SJCRH30 (cell line): ENCODE measurements at regions not wholly inside any gene's neighbourhood (a gene's known extent, or its start where the extent isn't known, plus 50 kb on each side); places are given as distances from the start of the nearest gene placed in this dataset.
"Not testable (repeated sequence)": the region's sequence is repeated elsewhere in the genome, so short reads cannot be mapped to it uniquely, and the experiment has no call there.

ENCODE experiments used
- DNase-seq, 2 experiments: peaks; one replicate each; pipeline ENCODE4 v3.0.0-alpha.2; 2015 to 2020
- H3K27ac ChIP-seq: fragments of 250-450 bp; sonication (Bioruptor Pico); 2 replicates; pipeline ENCODE4 v1.5.1; 2020; ENCODE audit warnings: mild to moderate bottlenecking, moderate library complexity
- H3K27me3 ChIP-seq: fragments of 250-450 bp; sonication (Bioruptor Pico); 2 replicates; pipeline ENCODE4 v1.5.1; 2020; ENCODE audit warnings: mild to moderate bottlenecking, moderate library complexity
- H3K36me3 ChIP-seq: fragments of 250-450 bp; sonication (Bioruptor Pico); 2 replicates; pipeline ENCODE4 v1.5.1; 2020; ENCODE audit warnings: mild to moderate bottlenecking, moderate library complexity
- H3K4me1 ChIP-seq: fragments of 250-450 bp; sonication (Bioruptor Pico); 2 replicates; pipeline ENCODE4 v1.5.1; 2020; ENCODE audit warnings: mild to moderate bottlenecking, moderate library complexity
- H3K4me3 ChIP-seq: fragments of 250-450 bp; sonication (Bioruptor Pico); 2 replicates; pipeline ENCODE4 v1.5.1; 2020; ENCODE audit warnings: mild to moderate bottlenecking, moderate library complexity
- H3K9me3 ChIP-seq: fragments of 250-450 bp; sonication (Bioruptor Pico); replicated peaks from 2 replicates; pipeline ENCODE4 v1.5.1; 2020; ENCODE audit warnings: mild to moderate bottlenecking, moderate library complexity

GRCh38 chr5:12576953-12577352 is 672.7 kb upstream of the CTNND2 start:
- not testable (repeated sequence) for DNase-seq, H3K9me3 ChIP-seq, H3K36me3 ChIP-seq, H3K4me1 ChIP-seq, H3K27me3 ChIP-seq, H3K4me3 ChIP-seq, H3K27ac ChIP-seq

- DNase-seq, H3K27me3 ChIP-seq, H3K4me1 ChIP-seq, H3K27ac ChIP-seq, H3K4me3 ChIP-seq, H3K36me3 ChIP-seq, H3K9me3 ChIP-seq: not testable (repeated sequence)
Measured at GRCh38 chr5:12574298-12575093, 670.2 kb upstream of the CTNND2 start.

- H3K27me3 ChIP-seq, H3K4me1 ChIP-seq, DNase-seq, H3K36me3 ChIP-seq, H3K9me3 ChIP-seq, H3K4me3 ChIP-seq, H3K27ac ChIP-seq: not testable (repeated sequence)
Measured at GRCh38 chr5:12573916-12574297, 669.7 kb upstream of the CTNND2 start.

GRCh38 chr5:12570688-12571087 is 666.4 kb upstream of the CTNND2 start:
- no peak for DNase-seq
- no peak overlapping the region for H3K27ac ChIP-seq
- no peaks in the 10 kb centered on the region for H3K36me3 ChIP-seq
- no peak overlapping the region for H3K4me3 ChIP-seq
- H3K4me1 ChIP-seq = no peaks in the 10 kb centered on the region
- H3K27me3 ChIP-seq = no peaks in the 10 kb centered on the region
- no peaks in the 10 kb centered on the region for H3K9me3 ChIP-seq

- H3K27me3 ChIP-seq = no peaks in the 10 kb centered on the region
Measured at GRCh38 chr5:12566441-12566840, 662.2 kb upstream of the CTNND2 start.

GRCh38 chr5:12557012-12557411 is 652.8 kb upstream of the CTNND2 start:
- H3K4me3 ChIP-seq = no peak overlapping the region
- no peak for DNase-seq
- no peaks in the 10 kb centered on the region for H3K27me3 ChIP-seq

More at GRCh38 chr5:12566441-12566840, 662.2 kb upstream of the CTNND2 start:
- Histone ChIP-seq H3K4me3 (no peak overlapping the region), H3K27ac (no peak overlapping the region), H3K9me3 (no peaks in the 10 kb centered on the region), H3K36me3 (no peaks in the 10 kb centered on the region), H3K4me1 (no peaks in the 10 kb centered on the region)
- no peak for DNase-seq

GRCh38 chr5:12526113-12526512 is 621.9 kb upstream of the CTNND2 start:
- no peak for DNase-seq
- H3K27ac ChIP-seq = no peak overlapping the region
- H3K36me3 ChIP-seq = no peaks in the 10 kb centered on the region
- H3K9me3 ChIP-seq = no peaks in the 10 kb centered on the region
- no peak overlapping the region for H3K4me3 ChIP-seq
- no peaks in the 10 kb centered on the region for H3K4me1 ChIP-seq
- no peaks in the 10 kb centered on the region for H3K27me3 ChIP-seq

More at GRCh38 chr5:12557012-12557411, 652.8 kb upstream of the CTNND2 start:
- Histone ChIP-seq H3K4me1 (no peaks in the 10 kb centered on the region), H3K27ac (no peak overlapping the region), H3K9me3 (no peaks in the 10 kb centered on the region), H3K36me3 (no peaks in the 10 kb centered on the region)

GRCh38 chr5:12522116-12522515 is 617.9 kb upstream of the CTNND2 start:
- no peak overlapping the region for H3K4me3 ChIP-seq
- no peaks in the 10 kb centered on the region for H3K27me3 ChIP-seq
- no peaks in the 10 kb centered on the region for H3K4me1 ChIP-seq
- DNase-seq = no peak
- no peaks in the 10 kb centered on the region for H3K36me3 ChIP-seq
- no peak overlapping the region for H3K27ac ChIP-seq
- H3K9me3 ChIP-seq = no peaks in the 10 kb centered on the region

- H3K4me1 ChIP-seq, DNase-seq, H3K4me3 ChIP-seq, H3K36me3 ChIP-seq, H3K27ac ChIP-seq, H3K9me3 ChIP-seq, H3K27me3 ChIP-seq: not testable (repeated sequence)
Measured at GRCh38 chr5:12504983-12505382, 600.7 kb upstream of the CTNND2 start.

- no peak for DNase-seq
- H3K4me1 ChIP-seq = no peaks in the 10 kb centered on the region
- no peaks in the 10 kb centered on the region for H3K36me3 ChIP-seq
- H3K4me3 ChIP-seq = no peak overlapping the region
- no peaks in the 10 kb centered on the region for H3K9me3 ChIP-seq
- H3K27ac ChIP-seq = no peak overlapping the region
- no peaks in the 10 kb centered on the region for H3K27me3 ChIP-seq
Measured at GRCh38 chr5:12488161-12488560, 583.9 kb upstream of the CTNND2 start.

- Histone ChIP-seq H3K27me3 (no peaks in the 10 kb centered on the region), H3K27ac (no peak overlapping the region), H3K4me1 (no peaks in the 10 kb centered on the region), H3K36me3 (no peaks in the 10 kb centered on the region), H3K9me3 (no peaks in the 10 kb centered on the region), H3K4me3 (no peak overlapping the region)
- DNase-seq = no peak
Measured at GRCh38 chr5:12480487-12480886, 576.2 kb upstream of the CTNND2 start.

- H3K9me3 ChIP-seq = no peaks in the 10 kb centered on the region
- DNase-seq = no peak
- no peaks in the 10 kb centered on the region for H3K36me3 ChIP-seq
- no peak overlapping the region for H3K27ac ChIP-seq
- H3K27me3 ChIP-seq = no peaks in the 10 kb centered on the region
- no peaks in the 10 kb centered on the region for H3K4me1 ChIP-seq
- H3K4me3 ChIP-seq = no peak overlapping the region
Measured at GRCh38 chr5:12477554-12477953, 573.3 kb upstream of the CTNND2 start.

GRCh38 chr5:12467799-12468198 is 563.6 kb upstream of the CTNND2 start:
- no peaks in the 10 kb centered on the region for H3K36me3 ChIP-seq
- no peak overlapping the region for H3K27ac ChIP-seq
- no peaks in the 10 kb centered on the region for H3K4me1 ChIP-seq
- no peak for DNase-seq
- H3K27me3 ChIP-seq = no peaks in the 10 kb centered on the region
- H3K9me3 ChIP-seq = no peaks in the 10 kb centered on the region
- no peak overlapping the region for H3K4me3 ChIP-seq

GRCh38 chr5:12460493-12461261 is 556.4 kb upstream of the CTNND2 start:
- H3K27me3 ChIP-seq = no peaks in the 10 kb centered on the region
- no peaks in the 10 kb centered on the region for H3K4me1 ChIP-seq
- H3K36me3 ChIP-seq = no peaks in the 10 kb centered on the region
- H3K4me3 ChIP-seq = no peak overlapping the region
- DNase-seq = no peak
- no peaks in the 10 kb centered on the region for H3K9me3 ChIP-seq
- no peak overlapping the region for H3K27ac ChIP-seq

- Histone ChIP-seq H3K27ac (no peak overlapping the region), H3K9me3 (no peaks in the 10 kb centered on the region), H3K4me3 (no peak overlapping the region), H3K36me3 (no peaks in the 10 kb centered on the region), H3K27me3 (no peaks in the 10 kb centered on the region), H3K4me1 (no peaks in the 10 kb centered on the region)
- no peak for DNase-seq
Measured at GRCh38 chr5:12459326-12459725, 555.1 kb upstream of the CTNND2 start.

- DNase-seq = no peak
- Histone ChIP-seq H3K27ac (no peak overlapping the region), H3K4me1 (no peaks in the 10 kb centered on the region), H3K36me3 (no peaks in the 10 kb centered on the region), H3K27me3 (no peaks in the 10 kb centered on the region), H3K9me3 (no peaks in the 10 kb centered on the region), H3K4me3 (no peak overlapping the region)
Measured at GRCh38 chr5:12419075-12419474, 514.8 kb upstream of the CTNND2 start.
